Gastroesophageal sphincter (tissue), 4 donors: ENCODE measurements at regions not wholly inside any gene's neighbourhood (a gene's known extent, or its start where the extent isn't known, plus 50 kb on each side); places are given as distances from the start of the nearest gene placed in this dataset.

Experiments
- ATAC-seq: fragments of 150-250 bp; one replicate; pipeline ENCODE4 v1.9.1; 2016; ENCODE audit warnings: mild to moderate bottlenecking, moderate library complexity
- H3K27ac ChIP-seq, 4 donors: fragments of 200-600 bp; sonication (generic) in 3 of 4; 1 replicate in 3 of 4; 2 replicates in 1 of 4; pipeline ENCODE4 v1.5.1; 2016 to 2019
- H3K27me3 ChIP-seq: fragments of 200-600 bp; sonication (generic); one replicate; pipeline ENCODE4 v1.5.1; 2019
- H3K36me3 ChIP-seq, 2 donors: fragments of 200-600 bp; sonication (generic); one replicate each; pipeline ENCODE4 v1.5.1; 2019; ENCODE audit warnings: control low read depth in 1 of 2
- H3K4me1 ChIP-seq, 3 donors: fragments of 200-600 bp; sonication (generic); 1 replicate in 2 of 3; 2 replicates in 1 of 3; pipeline ENCODE4 v1.5.1; 2016 to 2019; ENCODE audit warnings: control low read depth in 2 of 3
- H3K4me3 ChIP-seq, 2 donors: fragments of 200-600 bp; sonication (generic); one replicate each; pipeline ENCODE4 v1.5.1; 2019; ENCODE audit warnings: mild to moderate bottlenecking in 1 of 2, moderate library complexity in 1 of 2
- H3K9me3 ChIP-seq, 3 donors: fragments of 200-600 bp; sonication (generic); one replicate each; pipeline ENCODE4 v1.5.1; 2017 to 2019; ENCODE audit warnings: control low read depth in 2 of 3
- EP300 ChIP-seq: sonication (generic); formaldehyde crosslinking; IDR thresholded peaks from one replicate; pipeline ENCODE4 v1.6.1; 2017; ENCODE audit warnings: antibody characterized with exemption, mild to moderate bottlenecking
- POLR2A ChIP-seq, 2 donors: fragments of 450-650 bp; IDR thresholded peaks; one replicate each; pipeline ENCODE4 v1.6.1; 2017; ENCODE audit warnings: antibody characterized with exemption in 2 of 2, mild to moderate bottlenecking in 2 of 2, moderate library complexity in 1 of 2
- POLR2AphosphoS5 ChIP-seq: sonication (generic); formaldehyde crosslinking; IDR thresholded peaks from one replicate; pipeline ENCODE4 v1.6.1; 2017; ENCODE audit warnings: antibody characterized with exemption
- WGBS, 2 donors: methylation state at CpG; one replicate each; pipeline ENCODE4 v1.1.5; 2018; ENCODE audit warnings: low coverage in 1 of 2; 5-methylcytosine and 5-hydroxymethylcytosine counted together
- TF ChIP-seq, protein P1 (sequence below), 4 experiments: fragments of 200-600 bp in 2 of 4; fragments of 450-650 bp in 2 of 4; sonication (generic) in 1 of 4; IDR thresholded peaks; one replicate each; pipeline ENCODE4 v1.5.1; 2017 to 2019; ENCODE audit warnings: antibody characterized with exemption in 4 of 4, mild to moderate bottlenecking in 2 of 4, moderate library complexity in 2 of 4

DNA sequence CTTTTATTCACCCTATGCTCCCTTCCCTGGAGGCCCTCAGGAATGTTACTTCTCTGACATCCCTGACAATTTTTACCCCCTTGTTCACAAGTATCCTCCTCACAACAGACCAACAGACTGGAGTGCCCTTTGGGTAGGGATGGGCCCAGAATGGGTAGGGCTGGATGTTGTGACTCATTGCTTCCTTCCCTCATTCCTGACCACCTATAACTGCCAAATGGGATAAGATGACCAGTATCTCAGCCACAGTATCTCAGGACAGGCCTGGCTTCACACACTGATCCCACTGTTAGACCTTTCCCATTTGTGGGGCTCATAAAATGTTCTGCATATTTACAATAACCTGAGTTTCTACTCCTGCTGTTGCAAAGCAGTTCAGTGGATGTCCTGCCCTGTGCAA, 223.0 kb upstream of the LRFN2 start:
- Histone ChIP-seq H3K4me3 (no peak overlapping the region), H3K27me3 (no peaks in the 10 kb centered on the region), H3K36me3 (no peaks in the 10 kb centered on the region), H3K4me1 (no peaks in the 10 kb centered on the region), H3K9me3 (no peaks in the 10 kb centered on the region), H3K27ac (no peak overlapping the region)
- TF ChIP-seq POLR2A (IDR thresholded peaks at IDR 0.05) = no peak
- TF ChIP-seq EP300 = no peak
- TF ChIP-seq, protein P1, sequence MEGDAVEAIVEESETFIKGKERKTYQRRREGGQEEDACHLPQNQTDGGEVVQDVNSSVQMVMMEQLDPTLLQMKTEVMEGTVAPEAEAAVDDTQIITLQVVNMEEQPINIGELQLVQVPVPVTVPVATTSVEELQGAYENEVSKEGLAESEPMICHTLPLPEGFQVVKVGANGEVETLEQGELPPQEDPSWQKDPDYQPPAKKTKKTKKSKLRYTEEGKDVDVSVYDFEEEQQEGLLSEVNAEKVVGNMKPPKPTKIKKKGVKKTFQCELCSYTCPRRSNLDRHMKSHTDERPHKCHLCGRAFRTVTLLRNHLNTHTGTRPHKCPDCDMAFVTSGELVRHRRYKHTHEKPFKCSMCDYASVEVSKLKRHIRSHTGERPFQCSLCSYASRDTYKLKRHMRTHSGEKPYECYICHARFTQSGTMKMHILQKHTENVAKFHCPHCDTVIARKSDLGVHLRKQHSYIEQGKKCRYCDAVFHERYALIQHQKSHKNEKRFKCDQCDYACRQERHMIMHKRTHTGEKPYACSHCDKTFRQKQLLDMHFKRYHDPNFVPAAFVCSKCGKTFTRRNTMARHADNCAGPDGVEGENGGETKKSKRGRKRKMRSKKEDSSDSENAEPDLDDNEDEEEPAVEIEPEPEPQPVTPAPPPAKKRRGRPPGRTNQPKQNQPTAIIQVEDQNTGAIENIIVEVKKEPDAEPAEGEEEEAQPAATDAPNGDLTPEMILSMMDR (IDR thresholded peaks at IDR 0.05) = no peak
- no peak for TF ChIP-seq POLR2AphosphoS5
- no peak for ATAC-seq

DNA sequence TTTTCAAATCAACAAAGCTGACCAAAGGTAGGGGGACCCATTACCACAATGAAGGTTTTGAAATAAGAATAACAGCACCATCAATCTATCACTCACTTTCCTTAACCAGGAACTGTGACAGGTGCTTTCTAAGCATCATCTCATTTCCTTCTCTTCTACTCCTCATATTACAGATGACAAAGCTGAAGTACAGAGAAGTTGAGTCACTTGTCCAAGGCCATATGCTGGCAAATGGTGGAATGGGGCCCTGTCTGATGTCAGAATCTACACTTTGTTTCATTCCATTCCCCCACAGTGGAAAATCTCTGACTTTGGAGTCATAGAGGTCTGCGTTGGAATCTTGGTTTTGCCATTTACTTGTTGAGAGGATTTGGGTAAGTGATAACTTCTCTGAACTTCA, 222.5 kb upstream of the LRFN2 start:
- Histone ChIP-seq H3K27ac (no peak overlapping the region), H3K36me3 (no peaks in the 10 kb centered on the region), H3K4me3 (no peak overlapping the region), H3K9me3 (no peaks in the 10 kb centered on the region), H3K27me3 (no peaks in the 10 kb centered on the region), H3K4me1 (no peaks in the 10 kb centered on the region)
- WGBS, 2 donors = 92% methylated on average over 1 of the region's 1 CpG; no CpG with 5 or more reads in 1 of the 2 donors
- TF ChIP-seq, protein P1 (IDR thresholded peaks at IDR 0.05) = no peak
- TF ChIP-seq EP300 (no peak), POLR2AphosphoS5 (no peak), POLR2A (IDR thresholded peaks at IDR 0.05) (no peak)
- no peak for ATAC-seq

DNA sequence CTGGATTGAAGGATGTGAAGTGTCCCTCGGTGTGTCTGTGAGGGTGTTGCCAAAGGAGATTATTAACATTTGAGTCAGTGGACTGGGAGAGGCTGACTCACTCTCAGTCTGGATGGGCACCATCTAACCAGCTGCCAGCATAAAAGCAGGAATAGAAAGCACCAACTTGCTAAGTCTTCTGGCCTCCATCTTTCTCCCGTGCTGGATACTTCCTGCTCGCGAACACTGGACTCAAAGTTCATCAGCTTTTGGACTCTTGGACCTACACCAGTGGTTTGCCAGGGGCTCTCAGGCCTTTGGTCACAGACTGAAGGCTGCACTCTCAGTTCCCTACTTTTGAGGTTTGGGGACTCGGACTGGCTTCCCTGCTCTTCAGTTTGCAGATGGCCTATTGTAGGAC, 220.3 kb upstream of the LRFN2 start:
- no peak overlapping the region for H3K27ac ChIP-seq
- H3K9me3 ChIP-seq = no peaks in the 10 kb centered on the region
- no peak overlapping the region for H3K4me3 ChIP-seq
- no peak for TF ChIP-seq POLR2AphosphoS5
- no peak for ATAC-seq
- H3K36me3 ChIP-seq = no peaks in the 10 kb centered on the region
- WGBS, 2 donors = 40 to 81% methylated on average over 1 to 5 of the region's 5 CpGs
- no peaks in the 10 kb centered on the region for H3K4me1 ChIP-seq
- no peaks in the 10 kb centered on the region for H3K27me3 ChIP-seq

GRCh38 chr6:40806256-40806864, 219.2 kb upstream of the LRFN2 start:
- TF ChIP-seq POLR2AphosphoS5 (no peak), EP300 (no peak), POLR2A (IDR thresholded peaks at IDR 0.05) (no peak)
- TF ChIP-seq, protein P1 (IDR thresholded peaks at IDR 0.05) = no peak
- Histone ChIP-seq H3K27me3 (no peaks in the 10 kb centered on the region), H3K4me3 (no peak overlapping the region), H3K9me3 (no peaks in the 10 kb centered on the region), H3K4me1 (no peaks in the 10 kb centered on the region), H3K27ac (no peak overlapping the region), H3K36me3 (no peaks in the 10 kb centered on the region)
- 66 to 86% methylated on average over 5 to 7 of the region's 7 CpGs for WGBS, 2 donors
- no peak for ATAC-seq

DNA sequence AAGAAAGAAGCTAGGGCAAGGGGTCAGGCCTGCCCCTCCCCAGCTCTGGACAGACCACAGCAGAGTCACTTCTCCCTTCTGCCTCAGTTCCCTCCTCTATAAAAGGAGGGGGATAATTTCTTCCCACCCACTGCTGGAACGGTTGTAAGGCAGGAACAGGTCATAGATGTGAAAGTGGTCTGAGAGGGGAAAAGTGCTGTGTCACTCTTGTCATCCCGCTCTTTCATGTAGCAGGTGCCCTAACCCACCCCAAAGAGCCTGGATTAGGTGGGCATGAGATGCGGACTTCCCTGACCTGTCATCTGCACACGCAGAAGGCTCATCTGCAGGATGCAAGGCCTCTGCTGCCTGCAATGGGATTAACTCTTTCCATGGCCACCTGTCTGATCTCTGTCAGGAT, 218.2 kb upstream of the LRFN2 start:
- Histone ChIP-seq H3K4me3 (no peak overlapping the region), H3K4me1 (no peaks in the 10 kb centered on the region), H3K9me3 (no peaks in the 10 kb centered on the region), H3K36me3 (no peaks in the 10 kb centered on the region), H3K27ac (no peak overlapping the region), H3K27me3 (no peaks in the 10 kb centered on the region)
- 89% methylated on average over 3 of the region's 4 CpGs; no CpG with 5 or more reads in 1 of the 2 donors for WGBS, 2 donors
- TF ChIP-seq, protein P1 (IDR thresholded peaks at IDR 0.05) = no peak
- TF ChIP-seq POLR2A (IDR thresholded peaks at IDR 0.05) = no peak
- TF ChIP-seq POLR2AphosphoS5 = no peak
- TF ChIP-seq EP300 = no peak
- ATAC-seq = no peak
